ENCODE measurements at regions not wholly inside any gene's neighbourhood (a gene's known extent, or its start where the extent isn't known, plus 50 kb on each side); places are given as distances from the start of the nearest gene placed in this dataset.
A peak's percentile ranks its signal among the peaks of the same experiment; 100 is the strongest.
"Not testable (repeated sequence)": the region's sequence is repeated elsewhere in the genome, so short reads cannot be mapped to it uniquely, and the experiment has no call there.

DNA sequence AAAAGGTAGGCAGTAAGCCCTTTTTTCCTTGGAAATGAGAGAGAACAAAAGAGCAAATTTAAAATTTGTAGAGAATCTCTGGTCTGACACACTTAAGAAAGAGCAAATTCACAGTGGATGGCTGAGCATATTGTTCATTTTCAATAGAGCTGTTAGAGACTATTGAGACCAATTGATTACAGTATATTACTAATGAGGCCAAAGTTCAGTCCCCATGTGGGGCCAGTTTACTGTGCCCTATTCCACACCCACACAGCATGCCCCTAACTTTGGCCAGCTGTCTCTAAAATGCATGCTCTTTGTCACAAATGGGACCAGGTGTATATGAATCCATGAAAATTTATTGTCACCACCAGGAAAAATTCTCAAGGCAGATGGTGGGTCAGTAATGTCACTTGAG is 470.5 kb downstream of the PCDH7 start:
- H3K4me3 ChIP-seq (ENCODE audit: low read length): no peak overlapping the region
- DNase-seq (ENCODE audit: low read depth, low spot score): no peak

DNA sequence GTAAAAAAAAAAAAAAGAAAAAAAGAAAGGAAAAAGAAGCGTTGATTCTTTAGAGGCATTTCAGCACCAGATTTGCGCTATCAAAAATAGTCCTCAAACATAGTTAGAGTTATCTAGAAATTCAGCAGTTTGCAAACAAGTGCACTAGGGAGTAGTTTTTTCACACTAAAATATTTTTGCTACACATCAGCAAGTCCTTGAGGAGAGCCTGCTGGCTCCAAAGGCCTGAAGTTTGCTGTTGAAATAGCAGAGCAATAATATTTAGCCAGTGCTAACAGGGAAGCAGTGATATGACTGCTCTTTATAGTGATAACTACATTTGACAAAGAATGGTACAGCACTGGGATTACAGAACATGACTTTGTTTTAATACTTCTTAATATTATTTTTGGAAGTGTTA is 472.2 kb downstream of the PCDH7 start:
- H3K4me3 ChIP-seq (ENCODE audit: low read length): no peak overlapping the region
- DNase-seq (ENCODE audit: low read depth, low spot score): no peak

DNA sequence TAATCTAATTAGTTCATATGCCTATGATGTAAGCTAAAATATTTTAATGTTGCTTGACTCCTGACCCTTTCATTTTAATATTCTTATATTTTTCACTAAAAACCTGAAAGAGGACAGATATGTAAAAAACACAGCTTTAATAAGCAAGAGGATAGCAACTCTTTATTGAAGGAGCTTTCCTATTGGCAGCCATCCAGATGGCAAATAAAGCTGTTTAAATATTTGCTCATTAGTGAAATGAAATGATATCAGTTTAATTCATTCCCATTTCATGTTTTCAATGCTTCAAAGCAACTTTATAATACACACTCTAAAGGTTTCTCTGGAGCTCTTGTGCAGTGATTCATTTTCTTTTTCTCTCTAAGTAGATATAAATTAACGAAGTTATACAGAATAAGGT is 473.4 kb downstream of the PCDH7 start:
- no peak overlapping the region for H3K4me3 ChIP-seq (ENCODE audit: low read length)
- DNase-seq (ENCODE audit: low read depth, low spot score): no peak

DNA sequence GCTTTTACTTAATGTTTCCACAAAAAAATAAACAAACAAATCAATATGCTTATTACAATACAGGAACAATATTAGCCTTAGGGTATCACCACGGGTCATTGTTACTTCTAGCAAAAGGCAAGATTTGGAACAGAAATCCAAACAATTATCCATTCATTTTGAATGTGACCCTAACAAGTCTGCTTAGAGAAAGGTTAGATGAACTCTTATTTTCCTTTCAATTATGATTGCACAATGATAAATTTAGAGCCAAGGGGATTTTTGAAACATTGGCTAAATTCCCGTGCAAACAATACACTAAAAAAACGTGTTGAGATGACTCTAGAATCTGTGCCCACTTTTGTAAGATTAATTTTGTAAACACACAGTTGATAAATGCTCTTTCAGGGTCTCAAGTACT is 474.7 kb downstream of the PCDH7 start:
- H3K4me3 ChIP-seq (ENCODE audit: low read length): no peak overlapping the region
- no peak for DNase-seq (ENCODE audit: low read depth, low spot score)

DNA sequence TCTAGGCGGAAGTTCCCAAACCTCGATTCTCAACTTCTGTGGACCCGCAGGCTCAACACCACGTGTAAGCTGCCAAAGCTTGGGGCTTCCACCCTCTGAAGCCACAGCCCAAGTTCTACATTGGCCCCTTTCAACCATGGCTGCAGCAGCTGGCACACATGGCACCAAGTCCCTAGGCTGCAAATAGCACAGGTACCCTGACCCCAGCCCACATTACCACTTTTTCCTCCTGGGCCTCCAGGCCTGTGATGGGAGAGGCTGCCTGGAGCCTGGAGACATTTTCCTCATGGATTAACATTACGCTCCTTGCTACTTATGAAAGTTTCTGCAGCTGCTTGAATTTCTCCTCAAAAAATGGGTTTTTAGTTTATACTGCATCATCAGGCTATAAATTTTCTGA is 479.5 kb downstream of the PCDH7 start:
- no peak overlapping the region for H3K4me3 ChIP-seq (ENCODE audit: low read length)
- DNase-seq (ENCODE audit: low read depth, low spot score): no peak

DNA sequence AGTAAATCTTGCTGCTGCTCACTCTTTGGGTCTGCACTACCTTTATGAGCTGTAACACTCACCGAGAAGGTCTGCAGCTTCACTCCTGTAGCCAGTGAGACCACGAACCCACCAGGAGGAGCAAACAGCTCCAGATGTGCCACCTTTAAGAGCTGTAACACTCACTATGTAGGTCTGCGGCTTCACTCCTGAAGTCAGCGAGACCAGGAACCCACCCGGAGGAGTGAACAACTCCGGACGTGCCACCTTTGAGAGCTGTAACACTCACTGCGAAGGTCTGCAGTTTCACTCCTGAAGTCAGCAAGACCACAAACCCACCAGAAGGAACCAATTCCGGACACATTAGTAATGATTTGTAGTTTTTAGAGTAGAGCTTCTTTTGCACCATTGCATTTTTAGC is 481.9 kb downstream of the PCDH7 start:
- not testable (repeated sequence) for H3K4me3 ChIP-seq (ENCODE audit: low read length)

DNA sequence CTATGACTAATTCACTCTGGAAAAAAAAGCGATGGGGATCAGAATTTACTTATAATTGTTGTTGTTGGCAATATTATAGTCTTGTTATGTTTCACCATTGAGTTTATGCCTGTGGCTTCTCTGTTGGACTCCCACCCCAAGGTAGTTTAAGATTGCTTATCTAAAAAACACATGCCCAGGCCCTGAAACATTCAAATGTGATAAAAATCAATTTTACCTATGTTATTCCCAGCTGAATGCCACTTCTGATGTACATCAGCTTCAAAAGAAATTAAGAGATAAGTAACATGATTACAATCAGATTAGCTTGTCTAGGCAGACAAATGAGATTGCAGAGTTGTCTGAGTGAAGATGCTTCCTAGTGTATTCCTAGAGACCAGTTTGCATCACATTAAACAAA is 484.7 kb downstream of the PCDH7 start:
- DNase-seq (ENCODE audit: low read depth, low spot score): no peak
- H3K4me3 ChIP-seq (ENCODE audit: low read length): no peak overlapping the region

More for the DNA sequence above, 481.9 kb downstream of the PCDH7 start:
- not testable (repeated sequence) for DNase-seq (ENCODE audit: low read depth, low spot score)

DNA sequence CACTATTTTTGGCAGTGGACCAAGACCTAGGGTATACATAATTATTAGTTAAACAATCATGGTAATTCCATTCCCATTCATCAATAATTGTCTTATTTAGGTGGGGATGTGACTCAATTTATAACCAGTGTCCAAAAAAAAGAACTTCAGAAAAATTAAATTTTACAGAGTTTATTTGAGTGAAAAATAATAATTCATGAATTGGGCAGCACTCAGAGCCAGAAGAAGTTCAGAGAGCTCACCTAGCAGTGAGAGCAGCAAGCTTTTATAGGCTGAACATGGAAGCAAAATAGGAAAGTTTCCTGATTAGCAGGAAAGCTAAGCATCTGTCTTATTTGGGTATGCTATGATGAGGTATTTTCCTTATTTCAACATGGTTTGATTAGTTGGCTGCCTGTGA is 500.8 kb downstream of the PCDH7 start:
- no peak overlapping the region for H3K4me3 ChIP-seq (ENCODE audit: low read length)
- DNase-seq (ENCODE audit: low read depth, low spot score): no peak

DNA sequence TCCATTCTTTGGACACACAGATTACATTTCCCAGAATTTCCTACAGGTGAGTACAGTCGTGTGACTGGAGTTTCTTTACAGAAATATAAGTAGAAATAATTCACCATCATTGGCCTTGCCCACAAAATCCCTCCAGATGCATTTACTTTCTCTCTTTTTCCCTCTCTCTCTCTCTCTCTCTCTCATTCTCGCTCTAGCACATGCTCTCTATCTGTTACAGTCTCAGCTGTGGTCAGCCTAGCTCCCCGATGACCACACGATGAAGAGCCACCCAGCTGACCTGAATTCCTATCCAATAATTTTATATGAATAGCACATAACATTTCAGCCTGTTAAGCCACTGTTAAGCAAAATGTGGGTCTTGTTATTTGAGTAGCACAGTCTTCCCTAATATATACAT is 507.9 kb downstream of the PCDH7 start:
- DNase-seq (ENCODE audit: low read depth, low spot score): no peak
- no peak overlapping the region for H3K4me3 ChIP-seq (ENCODE audit: low read length)

DNA sequence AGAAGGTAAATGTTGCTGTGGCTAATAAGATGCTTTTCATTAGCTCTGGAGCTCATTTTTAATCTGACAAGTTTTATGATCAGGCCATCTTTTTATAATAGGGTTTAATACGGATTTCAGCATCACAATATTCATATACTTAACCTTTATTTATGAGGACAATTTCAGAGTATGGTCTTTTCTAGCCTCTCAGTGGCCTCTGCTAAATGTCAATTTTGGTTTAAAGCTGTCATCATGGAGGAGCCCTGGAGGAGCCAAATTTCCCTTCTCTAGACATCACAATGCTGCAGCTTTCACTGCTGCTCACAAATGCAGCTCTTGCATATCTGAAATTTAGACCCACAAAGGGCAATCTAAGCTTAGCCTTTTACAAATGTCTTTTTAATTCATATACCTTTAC is 510.4 kb downstream of the PCDH7 start:
- no peak for DNase-seq (ENCODE audit: low read depth, low spot score)
- H3K4me3 ChIP-seq (ENCODE audit: low read length): no peak overlapping the region

DNA sequence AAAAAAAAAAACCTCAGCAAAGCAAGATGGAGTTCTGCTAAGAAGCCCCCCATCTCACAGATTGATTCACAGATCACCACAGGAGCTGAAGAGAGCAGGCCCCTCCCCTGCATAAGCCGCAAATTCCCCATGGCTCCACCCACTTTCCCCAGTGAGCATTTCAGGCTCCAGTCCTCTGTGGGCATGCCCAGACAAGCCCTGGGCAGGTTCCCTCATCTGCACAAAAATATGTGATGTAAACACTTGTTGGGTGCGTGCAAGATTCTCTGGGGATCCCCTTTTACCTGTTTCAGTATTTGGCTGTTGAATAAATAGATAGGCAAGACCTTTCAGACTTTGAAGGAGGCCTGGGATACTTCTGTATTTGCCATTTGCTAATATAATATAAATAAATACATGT is 514.3 kb downstream of the PCDH7 start:
- DNase-seq (ENCODE audit: low read depth, low spot score): peak; percentile 1

DNA sequence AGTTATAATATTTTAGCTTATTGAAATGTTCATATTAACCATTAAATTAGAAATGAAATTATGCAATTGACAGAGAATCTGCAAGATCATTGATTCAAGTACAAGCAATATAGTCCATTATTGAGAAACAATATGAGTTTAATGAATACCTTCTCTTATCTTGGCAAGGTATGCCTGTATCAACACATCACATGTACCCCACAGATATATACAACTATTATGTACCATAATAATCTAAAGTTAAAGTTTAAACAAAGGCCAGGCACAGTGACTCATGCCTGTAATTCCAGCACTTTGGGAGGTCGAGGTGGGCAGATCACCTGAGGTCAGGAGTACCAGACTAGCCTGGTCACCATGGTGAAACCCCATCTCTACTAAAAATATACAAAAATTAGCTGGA is 514.7 kb downstream of the PCDH7 start:
- DNase-seq (ENCODE audit: low read depth, low spot score): no peak
- H3K4me3 ChIP-seq (ENCODE audit: low read length): no peak overlapping the region

More for the DNA sequence above, 514.3 kb downstream of the PCDH7 start:
- H3K4me3 ChIP-seq (ENCODE audit: low read length): no peak overlapping the region

DNA sequence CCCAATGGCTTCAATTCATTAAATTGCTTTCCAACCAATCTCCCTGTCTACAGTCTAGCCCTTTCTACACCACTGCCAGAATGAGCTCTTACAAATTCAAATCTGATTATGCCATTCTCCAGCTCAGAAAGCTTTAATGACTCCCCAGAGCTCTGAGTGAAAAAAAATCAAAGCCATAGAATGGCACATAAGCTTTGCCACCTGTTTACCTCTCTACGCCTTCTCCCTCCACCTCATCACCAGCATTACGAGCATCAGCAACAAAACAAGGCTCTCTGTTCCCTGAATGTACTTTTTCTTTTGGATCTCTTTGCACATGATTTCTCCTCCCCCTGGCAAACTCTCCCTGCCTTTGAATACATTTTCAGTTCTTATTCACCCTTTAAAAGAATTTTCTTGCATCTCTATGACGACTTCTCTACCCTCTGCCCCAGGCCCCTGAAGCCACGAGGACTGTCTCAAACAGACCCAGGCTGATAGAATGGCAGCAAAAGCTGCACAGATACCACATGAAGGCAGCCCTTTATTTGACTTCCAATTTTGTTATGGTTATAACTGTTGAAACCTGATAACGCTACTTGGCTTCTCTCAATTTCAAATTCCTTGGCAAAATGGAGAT is 516.0 kb downstream of the PCDH7 start:
- DNase-seq (ENCODE audit: low read depth, low spot score): no peak
- H3K4me3 ChIP-seq (ENCODE audit: low read length): no peak overlapping the region

DNA sequence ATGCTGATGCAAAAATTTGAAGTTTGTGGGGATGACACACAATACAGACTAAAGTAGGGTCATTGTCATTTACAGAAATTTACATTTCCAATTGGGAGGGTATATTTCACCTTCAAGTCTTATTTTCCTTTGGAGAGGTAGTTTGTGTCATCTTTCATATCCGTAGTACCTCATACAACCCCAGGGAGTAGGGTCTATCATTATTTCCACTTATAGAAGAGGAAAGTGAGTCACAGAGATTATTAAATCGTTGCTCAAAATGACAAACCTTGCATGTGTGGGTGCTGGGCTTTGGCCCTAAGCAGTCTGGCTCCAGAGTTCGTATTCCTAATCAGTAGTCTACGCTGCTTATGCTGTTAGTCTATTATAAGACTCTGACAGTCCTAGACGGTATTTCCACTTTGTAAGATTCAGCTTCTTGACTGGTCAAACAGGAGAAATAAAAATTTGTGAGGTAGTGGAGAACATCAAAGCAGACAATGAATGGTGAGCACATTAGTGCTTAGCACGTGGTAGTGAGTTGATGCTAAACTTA is 516.5 kb downstream of the PCDH7 start:
- H3K4me3 ChIP-seq (ENCODE audit: low read length): no peak overlapping the region
- DNase-seq (ENCODE audit: low read depth, low spot score): no peak

DNA sequence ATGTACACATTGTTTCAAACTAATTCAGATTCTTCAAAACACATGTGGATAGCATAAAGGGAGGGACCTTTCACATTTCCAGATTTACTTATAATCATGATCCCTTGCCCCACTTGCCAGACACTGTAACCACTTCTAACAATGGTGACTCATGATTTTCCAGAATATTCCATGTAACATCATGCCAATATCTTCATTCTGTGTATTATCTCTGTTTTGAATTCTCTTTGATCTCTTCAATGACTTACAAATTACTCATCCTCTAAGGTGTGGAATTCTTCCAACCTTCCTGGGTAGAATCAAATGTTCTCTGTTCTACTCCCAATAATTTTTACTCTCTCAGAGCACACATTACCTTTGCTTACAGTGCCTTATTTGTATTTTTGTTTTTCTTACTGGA is 517.1 kb downstream of the PCDH7 start:
- no peak for DNase-seq (ENCODE audit: low read depth, low spot score)
- H3K4me3 ChIP-seq (ENCODE audit: low read length): no peak overlapping the region

DNA sequence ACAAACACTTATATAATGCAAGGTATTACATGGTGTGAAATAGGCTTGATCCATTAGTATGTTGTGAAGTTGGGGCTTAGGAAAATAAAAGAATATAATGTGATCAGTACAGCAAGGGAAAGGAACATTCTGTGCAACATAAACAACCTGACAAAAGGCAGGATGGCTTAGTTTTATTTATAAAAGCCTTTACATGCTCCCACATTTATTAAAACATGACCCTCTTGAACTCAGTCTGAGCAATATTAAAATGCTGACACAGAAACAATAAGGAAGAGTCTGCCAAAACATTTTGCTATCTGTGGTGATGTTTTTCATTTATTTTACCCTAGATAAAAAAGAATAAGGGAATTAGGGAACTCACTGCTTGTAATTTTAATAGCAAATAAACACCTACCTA is 519.7 kb downstream of the PCDH7 start:
- no peak overlapping the region for H3K4me3 ChIP-seq (ENCODE audit: low read length)

DNA sequence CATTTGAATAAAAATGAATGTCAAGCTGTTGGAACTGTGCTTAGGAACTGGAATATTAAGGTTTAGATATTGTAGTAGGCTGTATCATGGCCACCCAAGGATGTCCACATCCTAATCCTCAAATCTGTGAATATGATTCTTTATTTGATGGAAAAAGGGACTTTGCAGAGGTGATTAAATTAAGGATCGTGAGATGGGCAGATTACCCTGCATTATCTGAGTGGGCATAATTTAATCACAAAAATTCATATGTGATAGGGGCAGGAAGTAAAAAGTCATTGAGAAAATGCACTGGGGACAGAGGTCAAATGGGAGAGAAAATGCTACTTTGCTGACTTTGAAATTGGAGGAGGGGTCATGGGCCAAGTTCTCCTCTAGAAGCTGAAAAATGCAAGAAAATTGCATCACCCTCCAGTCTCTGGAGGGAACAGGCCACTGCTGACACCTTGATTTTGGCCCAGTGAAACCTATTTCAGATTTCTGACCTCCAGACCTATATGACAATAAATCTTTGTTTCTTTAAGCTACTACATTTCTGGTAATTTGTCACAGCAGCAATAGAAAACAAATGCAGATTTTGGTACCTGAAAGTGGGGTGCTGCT is 521.4 kb downstream of the PCDH7 start:
- no peak overlapping the region for H3K4me3 ChIP-seq (ENCODE audit: low read length)
- DNase-seq (ENCODE audit: low read depth, low spot score): no peak

More for the DNA sequence above, 519.7 kb downstream of the PCDH7 start:
- no peak for DNase-seq (ENCODE audit: low read depth, low spot score)

DNA sequence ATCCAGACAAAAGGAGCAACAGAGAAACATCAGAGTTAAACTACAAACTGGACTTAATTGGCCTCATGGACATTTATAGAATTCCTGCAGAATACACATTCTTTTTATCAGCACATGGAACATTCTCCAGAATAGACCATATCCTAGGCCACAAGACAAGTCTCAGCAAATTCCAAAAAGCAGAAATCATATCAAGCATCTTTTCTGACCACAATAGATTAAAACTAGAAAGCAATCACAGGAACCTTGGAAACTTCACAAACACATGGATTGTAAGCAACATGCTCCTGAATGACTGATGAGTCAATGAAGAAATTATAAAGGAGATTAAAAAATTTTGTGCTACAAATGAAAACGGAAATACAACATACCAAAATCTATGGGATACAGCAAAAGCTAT is 526.7 kb downstream of the PCDH7 start:
- H3K4me3 ChIP-seq (ENCODE audit: low read length): no peak overlapping the region
- DNase-seq (ENCODE audit: low read depth, low spot score): no peak

DNA sequence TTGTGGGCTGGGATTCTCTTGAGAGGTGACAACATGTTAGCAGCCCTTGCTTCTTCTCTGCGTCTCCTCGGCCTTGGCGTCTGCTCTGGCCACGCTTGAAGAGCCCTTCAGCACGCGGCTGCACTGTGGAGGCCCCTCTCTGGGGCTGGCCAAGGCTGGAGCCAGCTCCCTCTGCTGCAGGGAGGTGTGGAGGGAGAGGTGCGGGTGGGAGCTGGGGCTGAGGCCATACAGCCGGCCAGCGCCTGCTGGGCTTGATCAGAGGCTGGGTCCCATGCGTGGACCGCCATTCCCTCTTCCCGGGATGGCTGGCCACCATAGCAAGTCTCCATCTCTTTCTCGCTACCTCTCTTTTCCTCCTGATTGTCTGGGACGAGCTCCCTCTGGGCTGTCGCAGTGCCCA is 539.0 kb downstream of the PCDH7 start:
- no peak for DNase-seq (ENCODE audit: low read depth, low spot score)
- H3K4me3 ChIP-seq (ENCODE audit: low read length): no peak overlapping the region

DNA sequence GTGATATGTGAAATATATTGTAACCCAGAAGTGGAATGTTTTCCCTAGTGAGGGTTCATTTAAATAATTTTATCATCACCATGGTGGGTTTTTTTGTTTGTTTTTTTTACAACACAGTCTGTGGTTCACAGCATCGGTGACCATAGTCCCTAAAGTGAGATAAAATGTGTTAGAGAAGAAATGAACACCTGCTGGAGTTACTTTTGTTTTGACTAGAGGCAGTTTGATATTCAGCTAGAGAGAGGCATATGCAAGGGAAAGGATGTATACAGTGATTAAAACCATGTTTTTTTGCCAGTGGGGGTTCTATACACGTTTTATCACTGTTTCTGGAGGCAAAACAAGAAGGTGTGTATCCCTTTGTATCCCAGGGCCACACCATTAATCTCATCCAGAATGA is 541.5 kb downstream of the PCDH7 start:
- H3K4me3 ChIP-seq (ENCODE audit: low read length): no peak overlapping the region
- DNase-seq (ENCODE audit: low read depth, low spot score): no peak

DNA sequence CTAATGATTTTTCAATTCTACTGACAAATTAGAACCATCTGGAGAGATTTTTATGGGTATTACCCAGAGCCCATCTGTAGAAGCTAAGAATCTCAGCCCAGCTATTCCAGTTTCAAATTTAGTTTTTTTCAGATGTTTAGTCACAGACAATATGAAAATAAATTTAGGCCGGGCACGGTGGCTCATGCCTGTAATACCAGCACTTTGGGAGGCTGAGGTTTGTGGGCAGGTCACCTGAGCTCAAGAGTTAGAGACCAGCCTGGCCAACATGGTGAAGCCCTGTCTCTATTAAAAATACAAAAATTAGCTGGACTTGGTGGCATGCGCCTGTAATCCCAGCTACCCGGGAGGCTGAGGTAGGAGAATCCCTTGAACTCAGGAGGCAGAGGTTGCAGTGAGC is 545.9 kb downstream of the PCDH7 start:
- not testable (repeated sequence) for DNase-seq (ENCODE audit: low read depth, low spot score); H3K4me3 ChIP-seq (ENCODE audit: low read length)
